HCT116 (cell line): ENCODE measurements at regions not wholly inside any gene's neighbourhood (a gene's known extent, or its start where the extent isn't known, plus 50 kb on each side); places are given as distances from the start of the nearest gene placed in this dataset.
"Not testable (repeated sequence)": the region's sequence is repeated elsewhere in the genome, so short reads cannot be mapped to it uniquely, and the experiment has no call there.

Experiments
- ATAC-seq: fragments of 200-7000 bp; cut with Tn5 transposase; 2 replicates; pipeline ENCODE4 v1.9.1; 2020; ENCODE audit warnings: mild to moderate bottlenecking, moderate library complexity
- BruUV-seq: library from RNA; stranded (reverse); fragments of 400-500 nt; replicated peaks from 2 replicates; lab custom pipeline; 2021; lab: Mats Ljungman, UMichigan
- CTCF ChIA-PET: fragments of 300-600 bp; sonication (Branson Sonifier 250); formaldehyde crosslinking; loops from one replicate; lab custom pipeline; 2021; ENCODE audit warnings: antibody characterized with exemption; lab: Charles Lee
- POLR2A ChIA-PET: fragments of 300-600, 350-600 bp; sonication (Branson Sonifier 250); formaldehyde crosslinking; loops from one replicate; lab custom pipeline; 2021; ENCODE audit warnings: antibody characterized with exemption; lab: Charles Lee
- RAD21 ChIA-PET, 2 experiments: fragments of 300-600 bp; sonication (Branson Sonifier 250); formaldehyde crosslinking; loops; one replicate each; lab custom pipeline; 2023; ENCODE audit warnings: low total read pairs in 2 of 2; ENCODE audit not compliant: uncharacterized antibody in 2 of 2, unreplicated experiment in 2 of 2, low non-redundant PET in 1 of 2; lab: Charles Lee
- DNase-seq: peaks from one replicate; pipeline ENCODE4 v3.0.0-alpha.2; 2010; ENCODE audit warnings: low read depth, low spot score
- H2AFZ ChIP-seq: fragments of 200-600 bp; shearing (Covaris generic), sonication (generic); 2 replicates; pipeline ENCODE4 v1.6.1; 2017; ENCODE audit warnings: low read depth, mixed run types, mixed read lengths, antibody characterized with exemption, low read length; ENCODE audit not compliant: poor library complexity, severe bottlenecking
- H3K27ac ChIP-seq: 2 replicates; pipeline ENCODE4 v1.5.1; 2012; ENCODE audit warnings: low read depth, low read length
- H3K27me3 ChIP-seq: fragments of 200-600 bp; sonication (generic); 2 replicates; pipeline ENCODE4 v1.6.1; 2016; ENCODE audit warnings: mixed run types, low read length, mixed read lengths; ENCODE audit not compliant: insufficient read depth
- H3K36me3 ChIP-seq, 2 experiments: fragments of 200-500 bp in 1 of 2; fragments of 200-600 bp in 1 of 2; sonication (Bioruptor generic) in 1 of 2; sonication (generic) in 1 of 2; 2 replicates each; pipeline versions ENCODE4 v1.5.1 to v1.6.1; 2014 to 2016; ENCODE audit warnings: low read length in 2 of 2, inconsistent platforms in 1 of 2, mixed read lengths in 1 of 2, mixed run types in 1 of 2; ENCODE audit not compliant: insufficient read depth in 2 of 2, control insufficient read depth in 1 of 2
- H3K4me1 ChIP-seq, 2 experiments: fragments of 200-600 bp in 1 of 2; sonication (generic) in 1 of 2; 2 replicates each; pipeline versions ENCODE4 v1.5.1 to v1.6.1; 2012 to 2017; ENCODE audit warnings: low read length in 2 of 2, inconsistent platforms in 1 of 2, mild to moderate bottlenecking in 1 of 2, mixed read lengths in 1 of 2, mixed run types in 1 of 2, moderate library complexity in 1 of 2; ENCODE audit not compliant: insufficient read depth in 2 of 2, control insufficient read depth in 1 of 2
- H3K4me2 ChIP-seq: fragments of 200-600 bp; sonication (generic); 2 replicates; pipeline ENCODE4 v1.6.1; 2017; ENCODE audit warnings: mixed run types, low read length, mixed read lengths
- H3K4me3 ChIP-seq, 2 experiments: fragments of 200-600 bp in 1 of 2; sonication (generic) in 1 of 2; replicated peaks in 1 of 2; 2 replicates each; pipeline ENCODE4 v1.5.1; 2011 to 2016; ENCODE audit warnings: low read length in 2 of 2, control low read depth in 1 of 2, low read depth in 1 of 2, mild to moderate bottlenecking in 1 of 2, mixed read lengths in 1 of 2, mixed run types in 1 of 2
- H3K79me2 ChIP-seq: fragments of 200-600 bp; sonication (generic); 2 replicates; pipeline ENCODE4 v1.6.1; 2017; ENCODE audit warnings: mild to moderate bottlenecking, mixed run types, low read length, moderate library complexity, mixed read lengths; ENCODE audit not compliant: insufficient read depth
- H3K9ac ChIP-seq: fragments of 200-600 bp; sonication (generic); 2 replicates; pipeline ENCODE4 v1.6.1; 2016; ENCODE audit warnings: low read length, mixed read lengths
- H3K9me2 ChIP-seq: fragments of 200-600 bp; sonication (generic), shearing (Covaris generic); 2 replicates; pipeline ENCODE4 v1.6.1; 2017; ENCODE audit warnings: mixed run types, mild to moderate bottlenecking, moderate library complexity; ENCODE audit not compliant: insufficient read depth
- H3K9me3 ChIP-seq, 2 experiments: fragments of 200-500 bp in 1 of 2; fragments of 200-600 bp in 1 of 2; sonication (Bioruptor generic) in 1 of 2; sonication (generic) in 1 of 2; 2 replicates each; pipeline ENCODE4 v1.6.1; 2014 to 2017; ENCODE audit warnings: low read length in 2 of 2, mixed read lengths in 2 of 2, inconsistent platforms in 1 of 2, low read depth in 1 of 2, mild to moderate bottlenecking in 1 of 2, mixed run types in 1 of 2, moderate library complexity in 1 of 2; ENCODE audit not compliant: control insufficient read depth in 1 of 2, insufficient read depth in 1 of 2
- H4K20me1 ChIP-seq: fragments of 200-600 bp; sonication (generic), shearing (Covaris generic); 2 replicates; pipeline ENCODE4 v1.6.1; 2017; ENCODE audit warnings: mixed run types, mild to moderate bottlenecking, moderate library complexity; ENCODE audit not compliant: insufficient read depth
- ATF3 ChIP-seq: IDR thresholded peaks from 2 replicates; pipeline ENCODE4 v1.6.1; 2012
- POLR2AphosphoS5 ChIP-seq: IDR thresholded peaks from 2 replicates; pipeline ENCODE4 v1.6.1; 2011; ENCODE audit warnings: mild to moderate bottlenecking, low read depth, low read length, moderate library complexity
- RAD21 ChIP-seq: IDR thresholded peaks from 2 replicates; pipeline ENCODE4 v1.6.1; 2012; ENCODE audit warnings: low read depth, mild to moderate bottlenecking
- intact Hi-C: fragments of 100-400 bp; cut with micrococcal nuclease; formaldehyde crosslinking; loops from 2 replicates; pipeline ENCODE4 v1.10.0; 2022

GRCh38 chr14:95769976-95770375, 56.1 kb upstream of the TCL1A start:
- RAD21 ChIA-PET: no interaction called here
- CTCF ChIA-PET: interaction anchor here (0.6 kb wide), 1 partner anchor 124 kb away, joined by 3 read pairs; no protein-coding TSS in a partner anchor
- peaks cover 12% of the 10 kb centered on the region; the same call in 1 of the 2 replicates for H3K27me3 ChIP-seq
- H3K9me3 ChIP-seq: no peaks in the 10 kb centered on the region
- H2AFZ ChIP-seq: no peak overlapping the region
- H3K4me2 ChIP-seq: no peak overlapping the region
- POLR2A ChIA-PET: no interaction called here
- H3K9ac ChIP-seq: no peak overlapping the region
- intact Hi-C loops: loop anchor here (5.0 to 10.0 kb wide), 2 partner anchors 88 to 345 kb away; no protein-coding TSS in a partner anchor
- H3K4me3 ChIP-seq: no peak overlapping the region
- DNase-seq: no peak
- H3K36me3 ChIP-seq: no peaks in the 10 kb centered on the region
- H3K27ac ChIP-seq: no peak overlapping the region
- no peaks in the 10 kb centered on the region for H3K4me1 ChIP-seq
- no TSS peak for BruUV-seq
- TF ChIP-seq ATF3 (no peak), RAD21 (no peak), POLR2AphosphoS5 (no peak)
- no peaks in the 10 kb centered on the region for H3K79me2 ChIP-seq
- H3K9me2 ChIP-seq: no peaks in the 10 kb centered on the region
- no peaks in the 10 kb centered on the region for H4K20me1 ChIP-seq
- ATAC-seq: no peak

GRCh38 chr14:95769431-95769830, 55.5 kb upstream of the TCL1A start:
- intact Hi-C loops, H3K9ac ChIP-seq, H3K9me2 ChIP-seq, POLR2A ChIA-PET, H4K20me1 ChIP-seq, H3K4me1 ChIP-seq, H3K4me3 ChIP-seq, H3K79me2 ChIP-seq, H3K9me3 ChIP-seq, H3K4me2 ChIP-seq, H2AFZ ChIP-seq, H3K27ac ChIP-seq, BruUV-seq, DNase-seq, H3K36me3 ChIP-seq, ATAC-seq, CTCF ChIA-PET, RAD21 ChIA-PET: not testable (repeated sequence)
- H3K27me3 ChIP-seq: peaks cover 12% of the 10 kb centered on the region; the same call in 1 of the 2 replicates
